ENCODE measurements at regions not wholly inside any gene's neighbourhood (a gene's known extent, or its start where the extent isn't known, plus 50 kb on each side); places are given as distances from the start of the nearest gene placed in this dataset.

GRCh38 chr17:34711646-34712045, 132.3 kb downstream of the TMEM132E start:
- DNase-seq (ENCODE audit: insufficient read length, low spot score), result no peak
- no peak for FAIRE-seq
- no peak for TF ChIP-seq POLR2A (IDR thresholded peaks at IDR 0.05; ENCODE audit: low read depth, low read length)

GRCh38 chr17:34710226-34710625, 130.8 kb downstream of the TMEM132E start:
- DNase-seq (ENCODE audit: insufficient read length, low spot score), result no peak
- FAIRE-seq, result no peak
- TF ChIP-seq POLR2A (IDR thresholded peaks at IDR 0.05; ENCODE audit: low read depth, low read length), result no peak

- DNase-seq (ENCODE audit: insufficient read length, low spot score) (no peak), FAIRE-seq (no peak)
- no peak for TF ChIP-seq POLR2A (IDR thresholded peaks at IDR 0.05; ENCODE audit: low read depth, low read length)
Observed at GRCh38 chr17:34709158-34709754, 129.9 kb downstream of the TMEM132E start.

GRCh38 chr17:34706029-34706428, 126.6 kb downstream of the TMEM132E start:
- FAIRE-seq (no peak), DNase-seq (ENCODE audit: insufficient read length, low spot score) (no peak)

DNA sequence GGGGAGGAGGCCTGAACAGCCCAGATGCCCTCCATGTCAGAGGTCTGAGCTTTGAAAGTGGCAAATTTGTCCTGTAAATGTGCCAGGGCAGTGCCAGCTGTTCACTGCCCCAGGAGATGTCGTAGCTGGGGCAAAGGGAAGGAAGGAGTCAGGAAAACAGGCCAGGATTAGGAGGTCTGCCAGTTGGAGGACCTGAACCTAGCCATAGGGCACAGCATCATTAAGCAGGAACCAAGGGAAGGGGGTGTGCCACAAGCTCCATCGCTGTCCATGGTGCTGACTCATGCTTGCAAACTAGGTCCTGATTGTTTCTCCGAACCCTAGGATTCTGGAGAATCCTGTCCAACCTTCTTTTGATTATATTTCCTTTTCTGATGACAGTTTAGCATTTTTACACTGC, 124.2 kb downstream of the TMEM132E start:
- DNase-seq (ENCODE audit: insufficient read length, low spot score), result no peak
- no peak for FAIRE-seq
- no peak for TF ChIP-seq POLR2A (IDR thresholded peaks at IDR 0.05; ENCODE audit: low read depth, low read length)

More at GRCh38 chr17:34706029-34706428, 126.6 kb downstream of the TMEM132E start:
- TF ChIP-seq POLR2A (IDR thresholded peaks at IDR 0.05; ENCODE audit: low read depth, low read length), result no peak

DNA sequence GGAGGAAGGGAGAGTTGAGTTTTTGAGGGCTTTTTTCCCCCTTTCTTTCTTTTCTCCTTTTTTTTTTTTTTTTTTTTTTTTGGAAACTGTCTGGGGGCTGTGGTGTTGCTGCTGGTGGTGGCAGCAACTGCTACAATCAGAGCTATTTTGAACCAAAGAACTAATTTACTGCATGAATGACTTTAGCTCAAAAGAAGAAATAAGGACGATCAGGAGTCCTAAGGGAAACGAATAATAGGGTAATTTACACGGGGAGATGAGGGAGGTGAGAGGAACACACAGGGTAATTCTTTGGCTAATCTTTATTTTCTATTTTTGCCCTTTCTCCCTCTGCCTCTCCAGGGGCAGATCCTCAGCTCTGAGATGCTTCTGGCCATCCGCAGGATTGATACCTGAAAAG, 119.8 kb downstream of the TMEM132E start:
- no peak for FAIRE-seq
- no peak for TF ChIP-seq POLR2A (IDR thresholded peaks at IDR 0.05; ENCODE audit: low read depth, low read length)

DNA sequence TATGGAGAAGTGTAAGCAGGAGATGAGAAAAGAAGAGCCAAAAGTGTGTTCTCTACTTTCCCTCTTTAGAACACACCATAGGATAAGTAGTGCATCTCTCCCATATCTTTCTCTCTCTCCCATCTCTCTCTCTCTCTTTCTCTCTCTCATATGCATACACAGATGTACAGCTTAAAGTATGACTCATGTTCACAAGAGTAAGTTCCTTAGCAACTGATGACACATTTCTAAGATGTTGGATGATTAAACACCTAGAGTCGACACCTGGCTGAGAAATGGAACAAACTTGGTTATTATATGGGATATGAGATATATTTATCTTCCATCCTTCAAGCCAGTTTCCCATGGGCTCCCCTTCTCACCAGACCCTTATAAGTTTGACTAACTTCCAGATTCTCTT, 113.5 kb downstream of the TMEM132E start:
- DNase-seq (ENCODE audit: insufficient read length, low spot score), result no peak
- FAIRE-seq, result no peak
- TF ChIP-seq POLR2A (IDR thresholded peaks at IDR 0.05; ENCODE audit: low read depth, low read length), result no peak

More for the DNA sequence above, 119.8 kb downstream of the TMEM132E start:
- DNase-seq (ENCODE audit: insufficient read length, low spot score), result no peak

Measured in H54 (cell line).